ENCODE measurements at regions not wholly inside any gene's neighbourhood (a gene's known extent, or its start where the extent isn't known, plus 50 kb on each side); places are given as distances from the start of the nearest gene placed in this dataset.

DNA sequence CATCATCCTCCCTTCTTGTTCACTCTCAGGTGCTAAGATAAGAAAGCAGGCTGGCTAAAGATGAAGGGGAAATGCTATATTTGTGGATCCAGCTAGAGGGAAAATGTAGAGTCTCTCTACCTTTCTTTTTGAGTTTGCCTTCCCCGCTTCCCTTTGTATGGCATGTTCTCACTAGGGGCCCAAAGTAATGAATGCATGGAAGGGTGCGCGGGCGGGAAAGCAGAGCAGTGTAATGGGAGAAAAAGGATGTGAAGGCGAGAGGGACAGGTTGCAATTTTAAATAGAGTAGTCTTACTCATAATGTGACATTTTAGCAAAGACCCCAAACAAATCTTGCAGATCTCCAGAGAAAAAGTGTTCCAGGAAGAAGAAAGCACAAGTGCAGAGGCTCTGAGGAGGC is 105.1 kb upstream of the ATP1B1 start:
- ATAC-seq: no peak
- TF ChIP-seq OSR1 (CRISPR knock-in tag; IDR thresholded peaks at IDR 0.05) (no peak), ZNF565 (CRISPR knock-in tag; conservative IDR thresholded peaks at IDR 0.05; ENCODE audit: low read depth) (no peak), TCF4 (CRISPR knock-in tag; IDR thresholded peaks at IDR 0.05; ENCODE audit: borderline replicate concordance) (no peak), GLIS3 (CRISPR knock-in tag; IDR thresholded peaks at IDR 0.05) (no peak), PPARA (CRISPR knock-in tag; IDR thresholded peaks at IDR 0.05; ENCODE audit: borderline replicate concordance) (no peak), ZNF70 (CRISPR knock-in tag; IDR thresholded peaks at IDR 0.05) (no peak), BACH2 (CRISPR knock-in tag; IDR thresholded peaks at IDR 0.05; ENCODE audit: borderline replicate concordance) (no peak), ARNTL (CRISPR knock-in tag; IDR thresholded peaks at IDR 0.05; ENCODE audit: borderline replicate concordance, low read depth) (no peak), ISL1 (CRISPR knock-in tag; IDR thresholded peaks at IDR 0.05) (no peak), ZC3H10 (CRISPR knock-in tag; IDR thresholded peaks at IDR 0.05) (no peak), SNAI2 (CRISPR knock-in tag; IDR thresholded peaks at IDR 0.05) (no peak), TOX (CRISPR knock-in tag; IDR thresholded peaks at IDR 0.05; ENCODE audit: borderline replicate concordance) (no peak), RARB (CRISPR knock-in tag; IDR thresholded peaks at IDR 0.05) (no peak), ZNF8 (CRISPR knock-in tag; IDR thresholded peaks at IDR 0.05) (no peak), ZFP30 (CRISPR knock-in tag; IDR thresholded peaks at IDR 0.05) (no peak), ZFP3 (CRISPR knock-in tag; IDR thresholded peaks at IDR 0.05) (no peak)
- TF ChIP-seq, protein P1, sequence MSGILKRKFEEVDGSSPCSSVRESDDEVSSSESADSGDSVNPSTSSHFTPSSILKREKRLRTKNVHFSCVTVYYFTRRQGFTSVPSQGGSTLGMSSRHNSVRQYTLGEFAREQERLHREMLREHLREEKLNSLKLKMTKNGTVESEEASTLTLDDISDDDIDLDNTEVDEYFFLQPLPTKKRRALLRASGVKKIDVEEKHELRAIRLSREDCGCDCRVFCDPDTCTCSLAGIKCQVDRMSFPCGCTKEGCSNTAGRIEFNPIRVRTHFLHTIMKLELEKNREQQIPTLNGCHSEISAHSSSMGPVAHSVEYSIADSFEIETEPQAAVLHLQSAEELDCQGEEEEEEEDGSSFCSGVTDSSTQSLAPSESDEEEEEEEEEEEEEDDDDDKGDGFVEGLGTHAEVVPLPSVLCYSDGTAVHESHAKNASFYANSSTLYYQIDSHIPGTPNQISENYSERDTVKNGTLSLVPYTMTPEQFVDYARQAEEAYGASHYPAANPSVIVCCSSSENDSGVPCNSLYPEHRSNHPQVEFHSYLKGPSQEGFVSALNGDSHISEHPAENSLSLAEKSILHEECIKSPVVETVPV (CRISPR knock-in tag; IDR thresholded peaks at IDR 0.05): no peak
- TF ChIP-seq, protein P2, sequence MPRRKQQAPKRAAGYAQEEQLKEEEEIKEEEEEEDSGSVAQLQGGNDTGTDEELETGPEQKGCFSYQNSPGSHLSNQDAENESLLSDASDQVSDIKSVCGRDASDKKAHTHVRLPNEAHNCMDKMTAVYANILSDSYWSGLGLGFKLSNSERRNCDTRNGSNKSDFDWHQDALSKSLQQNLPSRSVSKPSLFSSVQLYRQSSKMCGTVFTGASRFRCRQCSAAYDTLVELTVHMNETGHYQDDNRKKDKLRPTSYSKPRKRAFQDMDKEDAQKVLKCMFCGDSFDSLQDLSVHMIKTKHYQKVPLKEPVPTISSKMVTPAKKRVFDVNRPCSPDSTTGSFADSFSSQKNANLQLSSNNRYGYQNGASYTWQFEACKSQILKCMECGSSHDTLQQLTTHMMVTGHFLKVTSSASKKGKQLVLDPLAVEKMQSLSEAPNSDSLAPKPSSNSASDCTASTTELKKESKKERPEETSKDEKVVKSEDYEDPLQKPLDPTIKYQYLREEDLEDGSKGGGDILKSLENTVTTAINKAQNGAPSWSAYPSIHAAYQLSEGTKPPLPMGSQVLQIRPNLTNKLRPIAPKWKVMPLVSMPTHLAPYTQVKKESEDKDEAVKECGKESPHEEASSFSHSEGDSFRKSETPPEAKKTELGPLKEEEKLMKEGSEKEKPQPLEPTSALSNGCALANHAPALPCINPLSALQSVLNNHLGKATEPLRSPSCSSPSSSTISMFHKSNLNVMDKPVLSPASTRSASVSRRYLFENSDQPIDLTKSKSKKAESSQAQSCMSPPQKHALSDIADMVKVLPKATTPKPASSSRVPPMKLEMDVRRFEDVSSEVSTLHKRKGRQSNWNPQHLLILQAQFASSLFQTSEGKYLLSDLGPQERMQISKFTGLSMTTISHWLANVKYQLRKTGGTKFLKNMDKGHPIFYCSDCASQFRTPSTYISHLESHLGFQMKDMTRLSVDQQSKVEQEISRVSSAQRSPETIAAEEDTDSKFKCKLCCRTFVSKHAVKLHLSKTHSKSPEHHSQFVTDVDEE (CRISPR knock-in tag; IDR thresholded peaks at IDR 0.05): no peak
- TF ChIP-seq, protein P3, sequence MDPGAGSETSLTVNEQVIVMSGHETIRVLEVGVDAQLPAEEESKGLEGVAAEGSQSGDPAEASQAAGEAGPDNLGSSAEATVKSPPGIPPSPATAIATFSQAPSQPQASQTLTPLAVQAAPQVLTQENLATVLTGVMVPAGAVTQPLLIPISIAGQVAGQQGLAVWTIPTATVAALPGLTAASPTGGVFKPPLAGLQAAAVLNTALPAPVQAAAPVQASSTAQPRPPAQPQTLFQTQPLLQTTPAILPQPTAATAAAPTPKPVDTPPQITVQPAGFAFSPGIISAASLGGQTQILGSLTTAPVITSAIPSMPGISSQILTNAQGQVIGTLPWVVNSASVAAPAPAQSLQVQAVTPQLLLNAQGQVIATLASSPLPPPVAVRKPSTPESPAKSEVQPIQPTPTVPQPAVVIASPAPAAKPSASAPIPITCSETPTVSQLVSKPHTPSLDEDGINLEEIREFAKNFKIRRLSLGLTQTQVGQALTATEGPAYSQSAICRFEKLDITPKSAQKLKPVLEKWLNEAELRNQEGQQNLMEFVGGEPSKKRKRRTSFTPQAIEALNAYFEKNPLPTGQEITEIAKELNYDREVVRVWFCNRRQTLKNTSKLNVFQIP (CRISPR knock-in tag; IDR thresholded peaks at IDR 0.05; ENCODE audit: borderline replicate concordance, low read depth): no peak

DNA sequence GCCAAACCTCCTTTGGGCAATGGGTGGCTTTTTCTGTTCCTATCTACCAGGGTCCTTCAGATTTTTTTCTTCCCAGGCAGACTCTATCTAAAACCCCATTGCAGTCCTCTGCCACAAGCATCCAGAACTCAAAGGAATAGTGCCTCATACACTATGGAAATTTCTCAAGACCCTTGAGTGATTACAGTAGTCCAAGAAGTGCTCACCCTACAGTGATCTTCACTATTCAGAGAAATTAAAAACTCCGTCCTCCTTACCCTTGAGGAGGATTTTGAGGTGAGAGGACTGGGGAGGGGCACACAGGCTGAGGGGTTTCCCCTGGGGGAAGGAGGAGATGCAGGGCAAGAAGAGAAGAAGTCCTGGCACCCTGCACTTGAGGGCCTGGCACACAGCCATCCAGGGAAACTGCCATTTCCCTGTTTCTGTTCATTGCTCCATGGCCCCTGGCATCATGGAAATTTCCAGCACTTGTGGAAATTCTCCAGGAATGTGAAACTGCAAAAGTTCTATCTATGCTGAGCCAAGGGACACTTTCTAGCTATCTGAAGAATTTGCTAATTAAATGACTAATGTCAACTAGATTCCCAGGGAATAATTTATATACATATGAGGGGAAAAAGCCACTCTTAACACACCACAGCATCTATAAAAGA is 102.5 kb upstream of the ATP1B1 start:
- ATAC-seq: peak; percentile 75
- no peak for TF ChIP-seq GLIS3 (CRISPR knock-in tag; IDR thresholded peaks at IDR 0.05)
- no peak for TF ChIP-seq ZNF70 (CRISPR knock-in tag; IDR thresholded peaks at IDR 0.05)
- TF ChIP-seq, protein P3 (CRISPR knock-in tag; IDR thresholded peaks at IDR 0.05; ENCODE audit: borderline replicate concordance, low read depth): 0 out of 2 replicates have a peak, but pooled peaks have one; percentile 38
- TF ChIP-seq SNAI2 (CRISPR knock-in tag; IDR thresholded peaks at IDR 0.05): no peak
- TF ChIP-seq, protein P4, sequence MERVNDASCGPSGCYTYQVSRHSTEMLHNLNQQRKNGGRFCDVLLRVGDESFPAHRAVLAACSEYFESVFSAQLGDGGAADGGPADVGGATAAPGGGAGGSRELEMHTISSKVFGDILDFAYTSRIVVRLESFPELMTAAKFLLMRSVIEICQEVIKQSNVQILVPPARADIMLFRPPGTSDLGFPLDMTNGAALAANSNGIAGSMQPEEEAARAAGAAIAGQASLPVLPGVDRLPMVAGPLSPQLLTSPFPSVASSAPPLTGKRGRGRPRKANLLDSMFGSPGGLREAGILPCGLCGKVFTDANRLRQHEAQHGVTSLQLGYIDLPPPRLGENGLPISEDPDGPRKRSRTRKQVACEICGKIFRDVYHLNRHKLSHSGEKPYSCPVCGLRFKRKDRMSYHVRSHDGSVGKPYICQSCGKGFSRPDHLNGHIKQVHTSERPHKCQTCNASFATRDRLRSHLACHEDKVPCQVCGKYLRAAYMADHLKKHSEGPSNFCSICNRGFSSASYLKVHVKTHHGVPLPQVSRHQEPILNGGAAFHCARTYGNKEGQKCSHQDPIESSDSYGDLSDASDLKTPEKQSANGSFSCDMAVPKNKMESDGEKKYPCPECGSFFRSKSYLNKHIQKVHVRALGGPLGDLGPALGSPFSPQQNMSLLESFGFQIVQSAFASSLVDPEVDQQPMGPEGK (CRISPR knock-in tag; IDR thresholded peaks at IDR 0.05; ENCODE audit: borderline replicate concordance): no peak
- no peak for TF ChIP-seq ZFP3 (CRISPR knock-in tag; IDR thresholded peaks at IDR 0.05)
- TF ChIP-seq CSDC2 (CRISPR knock-in tag; IDR thresholded peaks at IDR 0.05): no peak; the same call in 1 of the 2 replicates
- TF ChIP-seq ZNF565 (CRISPR knock-in tag; conservative IDR thresholded peaks at IDR 0.05; ENCODE audit: low read depth): no peak
- TF ChIP-seq, protein P5, sequence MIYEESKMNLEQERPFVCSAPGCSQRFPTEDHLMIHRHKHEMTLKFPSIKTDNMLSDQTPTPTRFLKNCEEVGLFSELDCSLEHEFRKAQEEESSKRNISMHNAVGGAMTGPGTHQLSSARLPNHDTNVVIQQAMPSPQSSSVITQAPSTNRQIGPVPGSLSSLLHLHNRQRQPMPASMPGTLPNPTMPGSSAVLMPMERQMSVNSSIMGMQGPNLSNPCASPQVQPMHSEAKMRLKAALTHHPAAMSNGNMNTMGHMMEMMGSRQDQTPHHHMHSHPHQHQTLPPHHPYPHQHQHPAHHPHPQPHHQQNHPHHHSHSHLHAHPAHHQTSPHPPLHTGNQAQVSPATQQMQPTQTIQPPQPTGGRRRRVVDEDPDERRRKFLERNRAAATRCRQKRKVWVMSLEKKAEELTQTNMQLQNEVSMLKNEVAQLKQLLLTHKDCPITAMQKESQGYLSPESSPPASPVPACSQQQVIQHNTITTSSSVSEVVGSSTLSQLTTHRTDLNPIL (CRISPR knock-in tag; IDR thresholded peaks at IDR 0.05; ENCODE audit: low read depth): no peak
- peak; percentile 87 for TF ChIP-seq ISL1 (CRISPR knock-in tag; IDR thresholded peaks at IDR 0.05)
